ENCODE measurements at regions not wholly inside any gene's neighbourhood (a gene's known extent, or its start where the extent isn't known, plus 50 kb on each side); places are given as distances from the start of the nearest gene placed in this dataset.

GRCh38 chr7:22617166-22617565 is 109.8 kb upstream of the IL6 start:
- Histone ChIP-seq H3K23ac (ENCODE audit: insufficient read length) (no peak overlapping the region), H3K79me1 (ENCODE audit: low read depth, low read length) (no peaks in the 10 kb centered on the region), H4K8ac (ENCODE audit: extremely low read depth, insufficient read depth, low read length) (no peak overlapping the region), H2BK120ac (replicated peaks; ENCODE audit: low read depth, low read length) (no peak overlapping the region), H4K91ac (replicated peaks; ENCODE audit: insufficient read length, low read length) (no peak overlapping the region), H2AFZ (ENCODE audit: low read length) (no peak overlapping the region), H3K4me2 (ENCODE audit: insufficient read depth in 1 of 2, low read depth in 2 of 2, low read length in 2 of 2) (no peak overlapping the region), H3K27me3 (replicated peaks in 1 of 4; ENCODE audit: control insufficient read depth in 3 of 4, extremely low read depth in 1 of 4, insufficient read depth in 3 of 4, low read length in 3 of 4) (no peaks in the 10 kb centered on the region), H3K4me3 (ENCODE audit: extremely low read depth in 1 of 4, insufficient read depth in 2 of 4, low read depth in 3 of 4, low read length in 4 of 4) (no peak overlapping the region), H3K23me2 (ENCODE audit: low read depth, low read length) (no peaks in the 10 kb centered on the region), H2BK15ac (ENCODE audit: low read length) (no peak overlapping the region), H3K4me1 (replicated peaks in 1 of 4; ENCODE audit: control insufficient read depth in 3 of 4, insufficient read depth in 4 of 4, low read length in 3 of 4) (peaks cover 0 to 3% (median 0%) of the 10 kb centered on the region in 4 experiments; a peak in 2 of 7 replicates), H3K14ac (ENCODE audit: insufficient read length) (no peak overlapping the region), H2BK20ac (ENCODE audit: low read length) (no peak overlapping the region), H3K27ac (ENCODE audit: low read depth, low read length) (no peak overlapping the region), H2AK5ac (ENCODE audit: low read depth, low read length) (no peak overlapping the region), H3K9ac (replicated peaks in 1 of 4; ENCODE audit: extremely low read depth in 1 of 4, low read depth in 3 of 4, low read length in 3 of 4) (no peak overlapping the region), H3K9me3 (ENCODE audit: insufficient read depth in 2 of 2, low read depth in 1 of 2, low read length in 1 of 2) (peaks cover 6% of the 10 kb centered on the region in 2 experiments), H2BK12ac (ENCODE audit: low read depth, low read length) (no peak overlapping the region), H3K18ac (ENCODE audit: extremely low read depth, low read length) (no peak overlapping the region), H2BK5ac (ENCODE audit: low read depth, low read length) (no peak overlapping the region), H3K79me2 (ENCODE audit: control insufficient read depth in 1 of 2, insufficient read depth in 2 of 2, low read length in 2 of 2) (no peaks in the 10 kb centered on the region), H4K5ac (ENCODE audit: insufficient read length, low read depth, low read length) (no peak overlapping the region), H3K36me3 (ENCODE audit: control insufficient read depth in 2 of 4, insufficient read depth in 4 of 4, low read length in 3 of 4) (no peaks in the 10 kb centered on the region; a peak in 1 of 8 replicates), H3K56ac (replicated peaks; ENCODE audit: insufficient read length, low read depth, low read length) (no peak overlapping the region), H3K4ac (replicated peaks; ENCODE audit: insufficient read length, low read depth, low read length) (no peak overlapping the region), H4K20me1 (replicated peaks in 1 of 2; ENCODE audit: control insufficient read depth in 1 of 2, insufficient read depth in 2 of 2, low read length in 2 of 2) (no peaks in the 10 kb centered on the region)
- no peak for FAIRE-seq
- DNase-seq (ENCODE audit: low read depth in 1 of 2, low spot score in 2 of 2): no peak
- ChIA-PET CTCF (ENCODE audit: partially characterized antibody) (interaction anchor here (1.2 kb wide), 1 partner anchor 110 kb away, joined by 4 read pairs; the partner anchor contains the start of gene IL6), POLR2A (ENCODE audit: partially characterized antibody) (no interaction called here)
- TF ChIP-seq POLR2A (IDR thresholded peaks at IDR 0.05; ENCODE audit: control extremely low read depth in 1 of 2, low read depth in 2 of 2, low read length in 2 of 2) (no peak), TCF12 (IDR thresholded peaks at IDR 0.05; ENCODE audit: low read depth, low read length) (no peak), MAFK (IDR thresholded peaks at IDR 0.05; ENCODE audit: low read depth, low read length) (no peak), ATF3 (IDR thresholded peaks at IDR 0.05; ENCODE audit: insufficient read depth, low read depth, low read length) (no peak), TBP (IDR thresholded peaks at IDR 0.05; ENCODE audit: low read depth, low read length) (no peak), CTCF (IDR thresholded peaks at IDR 0.05; ENCODE audit: control extremely low read depth in 1 of 3, insufficient read depth in 1 of 3, low read depth in 1 of 3, low read length in 3 of 3) (no peak)
- WGBS, 2 experiments (ENCODE audit: extremely low coverage in 1 of 2, insufficient coverage in 1 of 2, insufficient read length in 1 of 2, insufficient replicate concordance in 2 of 2, low coverage in 1 of 2, low lambda C conversion rate in 2 of 2, missing lambda C conversion rate in 1 of 2): 86% methylated on average over 4 of the region's 4 CpGs; no CpG with 5 or more reads in 1 of the 2 experiments
